ENCODE measurements at regions not wholly inside any gene's neighbourhood (a gene's known extent, or its start where the extent isn't known, plus 50 kb on each side); places are given as distances from the start of the nearest gene placed in this dataset.

- no peak for TF ChIP-seq CTCF (IDR thresholded peaks at IDR 0.05)
- no peak for TF ChIP-seq POLR2A (IDR thresholded peaks at IDR 0.05)
Observed at GRCh38 chr12:25818596-25819390, 139.7 kb upstream of the RASSF8 start.
